GM10248 (cell line): ENCODE measurements at regions not wholly inside any gene's neighbourhood (a gene's known extent, or its start where the extent isn't known, plus 50 kb on each side); places are given as distances from the start of the nearest gene placed in this dataset.
"Not testable (repeated sequence)": the region's sequence is repeated elsewhere in the genome, so short reads cannot be mapped to it uniquely, and the experiment has no call there.

Experiments
- CTCF ChIA-PET: fragments of 300-600 bp; sonication (Branson Sonifier 250); formaldehyde crosslinking; extraction: SDS; loops from one replicate; lab custom pipeline; 2021; ENCODE audit warnings: antibody characterized with exemption; lab: Yijun Ruan, JAX
- POLR2A ChIA-PET: fragments of 350-650 bp; sonication (Branson Sonifier 250); formaldehyde crosslinking; extraction: SDS; loops from one replicate; lab custom pipeline; 2020; ENCODE audit warnings: antibody characterized with exemption; lab: Yijun Ruan, JAX
- DNase-seq: peaks from one replicate; pipeline ENCODE4 v3.0.0; 2012; ENCODE audit errors: extremely low spot score
- TF ChIP-seq, protein P1 (sequence below): IDR thresholded peaks from 2 replicates; pipeline ENCODE4 v1.5.1; 2012; ENCODE audit warnings: mild to moderate bottlenecking, low read depth; ENCODE audit errors: extremely low read depth, missing control alignments, control extremely low read depth

DNA sequence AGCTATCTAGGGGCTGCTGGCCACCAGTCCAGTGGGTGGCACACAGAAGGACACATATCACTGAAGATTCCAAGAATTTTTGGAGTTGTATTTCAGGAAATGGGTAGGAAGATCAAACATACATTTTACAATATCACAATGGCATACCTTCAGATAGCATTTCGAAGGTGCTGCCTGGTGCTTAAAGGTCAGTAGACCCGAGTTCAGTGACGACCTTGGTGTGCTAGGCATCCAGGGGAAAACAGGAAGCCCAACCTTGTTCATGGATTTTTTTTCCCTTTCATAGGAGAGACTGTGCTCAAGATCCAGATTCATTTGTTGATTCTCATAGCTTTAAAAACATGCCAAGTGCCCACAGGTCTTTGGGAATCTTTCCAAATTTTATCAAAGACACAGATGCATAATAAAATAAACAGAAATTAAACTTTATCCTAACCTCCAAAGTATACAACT, 51.0 kb upstream of the RCBTB2 start:
- ChIA-PET POLR2A (no interaction called here), CTCF (interaction anchor here (0.9 to 7.1 kb wide), 2 partner anchors 33 to 250 kb away, joined by 3 to 123 read pairs; no protein-coding TSS in a partner anchor)
- TF ChIP-seq, protein P1, sequence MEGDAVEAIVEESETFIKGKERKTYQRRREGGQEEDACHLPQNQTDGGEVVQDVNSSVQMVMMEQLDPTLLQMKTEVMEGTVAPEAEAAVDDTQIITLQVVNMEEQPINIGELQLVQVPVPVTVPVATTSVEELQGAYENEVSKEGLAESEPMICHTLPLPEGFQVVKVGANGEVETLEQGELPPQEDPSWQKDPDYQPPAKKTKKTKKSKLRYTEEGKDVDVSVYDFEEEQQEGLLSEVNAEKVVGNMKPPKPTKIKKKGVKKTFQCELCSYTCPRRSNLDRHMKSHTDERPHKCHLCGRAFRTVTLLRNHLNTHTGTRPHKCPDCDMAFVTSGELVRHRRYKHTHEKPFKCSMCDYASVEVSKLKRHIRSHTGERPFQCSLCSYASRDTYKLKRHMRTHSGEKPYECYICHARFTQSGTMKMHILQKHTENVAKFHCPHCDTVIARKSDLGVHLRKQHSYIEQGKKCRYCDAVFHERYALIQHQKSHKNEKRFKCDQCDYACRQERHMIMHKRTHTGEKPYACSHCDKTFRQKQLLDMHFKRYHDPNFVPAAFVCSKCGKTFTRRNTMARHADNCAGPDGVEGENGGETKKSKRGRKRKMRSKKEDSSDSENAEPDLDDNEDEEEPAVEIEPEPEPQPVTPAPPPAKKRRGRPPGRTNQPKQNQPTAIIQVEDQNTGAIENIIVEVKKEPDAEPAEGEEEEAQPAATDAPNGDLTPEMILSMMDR: no peak
- DNase-seq: no peak

DNA sequence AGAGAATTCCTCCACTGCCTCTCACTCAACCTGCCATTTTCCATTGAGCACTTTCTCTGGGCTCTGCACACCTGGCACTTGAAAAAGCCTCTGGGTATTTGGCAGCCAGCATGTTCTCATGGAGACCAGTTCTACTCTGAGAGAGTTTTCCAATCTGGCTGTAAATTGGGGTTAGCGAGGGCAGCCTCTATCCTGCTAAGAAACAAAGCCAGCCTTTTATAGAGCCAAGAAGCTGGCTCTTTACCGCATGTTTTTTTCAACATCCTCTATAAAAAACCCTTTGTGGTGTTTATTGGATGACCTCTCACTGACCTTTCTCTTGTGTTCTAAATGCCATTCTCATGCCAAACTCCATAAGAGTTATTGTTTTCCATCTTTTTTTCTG, 52.6 kb upstream of the RCBTB2 start:
- POLR2A ChIA-PET: no interaction called here

DNA sequence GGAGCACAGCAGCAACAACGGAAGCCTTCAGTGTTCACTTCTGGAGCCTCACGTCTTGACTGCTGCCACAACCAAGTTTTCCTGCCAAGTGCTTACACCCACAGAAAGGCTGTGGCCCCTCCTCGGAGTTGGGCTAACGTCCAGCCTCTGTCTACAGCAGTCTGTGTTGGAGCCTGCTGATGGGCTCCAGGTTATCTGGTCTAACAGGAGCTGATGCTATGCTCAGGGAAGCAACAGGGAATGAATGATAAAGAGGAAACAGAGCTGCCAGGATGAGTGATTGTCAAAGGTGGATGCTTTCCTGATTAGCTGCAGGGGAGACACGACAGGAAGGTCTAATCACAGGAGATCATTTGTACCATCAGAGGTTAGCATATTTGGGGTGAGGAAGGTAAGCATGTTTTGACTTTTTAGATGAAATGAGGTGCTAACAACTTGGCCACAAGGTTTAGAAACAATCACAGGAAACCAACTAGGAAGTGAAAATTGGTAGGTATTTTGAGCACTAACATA, 53.8 kb upstream of the RCBTB2 start:
- TF ChIP-seq, protein P1: no peak
- CTCF ChIA-PET: interaction anchor here (1.3 to 1.4 kb wide), 2 partner anchors 12 to 182 kb away, joined by 3 read pairs; no protein-coding TSS in a partner anchor
- POLR2A ChIA-PET: no interaction called here
- no peak for DNase-seq

More for the DNA sequence above, 52.6 kb upstream of the RCBTB2 start:
- TF ChIP-seq, protein P1: no peak
- CTCF ChIA-PET: no interaction called here
- no peak for DNase-seq

DNA sequence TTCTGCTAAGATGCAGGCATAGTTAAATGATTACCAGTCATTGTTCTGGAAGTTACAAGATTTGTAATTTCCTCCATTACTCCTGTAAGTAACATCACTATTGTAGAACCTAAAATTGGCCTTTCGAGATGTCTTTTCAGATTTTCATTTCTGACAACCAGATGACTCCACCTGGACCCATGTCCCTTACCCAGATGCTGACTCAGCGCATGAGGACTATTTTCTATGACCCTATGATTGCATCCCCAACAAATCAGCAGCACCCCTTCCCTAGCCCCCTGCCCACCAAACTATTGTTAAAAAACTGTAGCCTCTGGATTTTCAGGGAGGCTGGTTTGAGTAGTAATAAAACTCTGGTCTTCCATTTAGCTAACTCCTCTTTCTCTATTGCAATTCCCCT, 55.2 kb upstream of the RCBTB2 start:
- ChIA-PET POLR2A (no interaction called here), CTCF (interaction anchor here (1.0 kb wide), 1 partner anchor 8 kb away, joined by 3 read pairs; no protein-coding TSS in a partner anchor)
- no peak for DNase-seq
- TF ChIP-seq, protein P1: no peak

DNA sequence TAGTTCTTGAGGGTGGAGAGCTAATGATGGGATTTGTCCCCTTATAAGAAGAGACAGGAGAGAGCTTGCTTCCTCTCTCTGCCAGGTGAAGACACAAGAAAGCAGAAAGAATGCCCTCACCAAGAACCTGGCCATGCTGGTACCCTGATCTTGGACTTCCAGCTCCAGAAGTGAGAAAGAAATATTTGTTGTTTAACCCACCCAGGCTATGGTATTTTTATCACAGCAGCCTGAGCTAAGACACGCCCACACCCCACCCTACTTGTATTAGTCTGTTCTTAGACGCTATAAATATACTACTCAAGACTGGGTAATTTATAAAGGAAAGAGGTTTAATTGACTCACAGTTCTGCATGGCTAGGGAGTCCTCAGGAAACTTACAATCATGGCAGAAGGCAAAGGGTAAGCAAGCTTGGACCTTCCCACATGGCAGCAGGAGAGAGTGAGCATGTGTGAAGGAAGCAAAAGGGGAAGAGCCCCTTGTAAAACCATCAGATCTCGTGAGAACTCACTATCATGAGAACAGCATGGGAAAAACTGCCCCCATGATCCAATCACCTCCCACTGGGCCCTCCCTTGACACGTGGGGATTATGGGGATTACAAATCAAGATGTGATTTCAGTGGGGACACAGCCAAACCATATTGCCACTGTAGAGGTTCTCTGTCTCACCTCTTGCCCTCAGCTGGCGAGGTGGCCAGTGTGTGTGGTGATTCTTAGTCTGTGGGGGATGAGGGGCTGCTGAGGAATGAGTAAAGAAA, 57.4 kb upstream of the RCBTB2 start:
- TF ChIP-seq, protein P1: no peak
- ChIA-PET POLR2A (no interaction called here), CTCF (interaction anchor here (0.7 to 1.1 kb wide), 2 partner anchors 9 to 12 kb away, joined by 3 to 5 read pairs; no protein-coding TSS in a partner anchor)
- DNase-seq: no peak

DNA sequence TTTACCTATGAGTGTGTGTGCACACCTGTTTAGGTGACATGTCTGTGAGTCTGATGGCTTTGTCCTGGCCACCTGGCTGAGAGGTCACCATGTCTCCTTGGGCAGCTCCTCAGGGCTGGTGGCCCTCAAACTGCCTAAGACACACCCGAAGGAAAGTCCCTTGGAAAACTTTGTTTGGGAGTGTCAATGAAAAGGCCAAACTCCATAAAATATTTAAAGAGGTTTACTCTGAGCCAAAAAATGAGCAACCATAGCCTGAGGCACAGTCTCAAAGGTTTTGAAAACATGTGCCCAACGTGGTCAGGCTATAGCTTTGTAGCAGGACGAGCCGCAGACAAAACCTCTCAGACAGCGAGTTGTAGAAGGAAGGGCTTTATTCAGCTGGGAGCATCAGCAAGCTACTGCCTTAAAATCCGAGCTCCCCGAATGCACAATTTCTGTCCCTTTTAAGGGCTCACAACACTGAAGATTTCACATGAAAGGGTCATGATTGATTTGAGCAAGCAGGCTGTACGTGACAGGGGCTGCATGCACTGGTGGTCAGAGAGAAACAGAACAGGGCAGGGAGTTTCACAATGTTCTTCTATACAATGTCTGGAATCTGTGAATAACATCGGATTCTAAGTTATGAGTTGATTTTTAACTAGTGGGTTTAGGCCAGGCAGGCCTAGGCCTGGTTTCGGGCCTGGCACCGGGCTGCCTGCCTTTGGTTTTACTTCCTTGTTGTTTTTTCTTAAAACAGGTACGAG, 58.4 kb upstream of the RCBTB2 start:
- CTCF ChIA-PET: interaction anchor here (0.7 kb wide), 1 partner anchor 11 kb away, joined by 3 read pairs; no protein-coding TSS in a partner anchor
- POLR2A ChIA-PET, DNase-seq: not testable (repeated sequence)
